Fibroblast of gingiva (primary cell): ENCODE measurements at regions not wholly inside any gene's neighbourhood (a gene's known extent, or its start where the extent isn't known, plus 50 kb on each side); places are given as distances from the start of the nearest gene placed in this dataset.

Experiments
- DNase-seq: peaks from one replicate; pipeline ENCODE4 v3.0.0-alpha.2; 2011; ENCODE audit warnings: low read depth

- no peak for DNase-seq
These were observed 464.7 kb downstream of the TXNL1 start for GRCh38 chr18:56173542-56174220.

DNA sequence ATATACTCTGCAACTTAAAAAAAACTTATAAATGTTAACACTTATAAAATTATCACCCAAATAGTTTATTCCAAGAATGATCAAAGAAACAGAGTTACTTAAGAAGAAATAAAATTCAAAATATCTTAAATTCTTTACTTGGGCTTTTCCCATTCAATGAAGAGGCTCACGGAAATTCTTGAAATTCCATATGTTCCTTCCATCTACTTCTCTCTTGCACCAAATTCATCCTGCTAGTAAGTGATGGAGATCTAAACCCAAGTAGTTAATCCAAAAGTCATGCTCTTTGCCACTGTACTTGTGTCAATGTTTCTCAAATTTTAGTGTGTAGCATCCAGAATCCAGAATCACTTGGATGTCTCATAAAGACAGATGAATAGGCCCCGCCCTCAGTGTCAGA lies 465.9 kb downstream of the TXNL1 start:
- DNase-seq: no peak

DNA sequence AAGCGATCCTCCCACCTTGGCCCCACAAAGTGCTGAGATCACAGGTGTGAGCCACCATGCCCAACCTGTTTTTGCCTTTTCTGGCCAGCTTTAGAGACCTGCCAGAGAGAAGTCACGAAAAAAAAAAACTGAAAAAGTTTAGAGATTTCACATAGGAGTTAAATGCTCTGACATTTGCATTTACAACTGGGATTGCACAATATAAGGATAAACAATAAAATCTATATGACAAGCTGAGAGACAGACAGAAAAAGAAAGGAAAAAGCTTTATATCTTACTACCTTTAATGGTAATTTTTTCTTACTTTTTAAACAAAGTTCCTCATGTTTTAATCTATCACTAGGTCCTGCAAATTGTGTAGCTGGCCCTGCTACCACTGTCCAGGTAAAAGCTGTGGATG lies 466.5 kb downstream of the TXNL1 start:
- DNase-seq: no peak

DNA sequence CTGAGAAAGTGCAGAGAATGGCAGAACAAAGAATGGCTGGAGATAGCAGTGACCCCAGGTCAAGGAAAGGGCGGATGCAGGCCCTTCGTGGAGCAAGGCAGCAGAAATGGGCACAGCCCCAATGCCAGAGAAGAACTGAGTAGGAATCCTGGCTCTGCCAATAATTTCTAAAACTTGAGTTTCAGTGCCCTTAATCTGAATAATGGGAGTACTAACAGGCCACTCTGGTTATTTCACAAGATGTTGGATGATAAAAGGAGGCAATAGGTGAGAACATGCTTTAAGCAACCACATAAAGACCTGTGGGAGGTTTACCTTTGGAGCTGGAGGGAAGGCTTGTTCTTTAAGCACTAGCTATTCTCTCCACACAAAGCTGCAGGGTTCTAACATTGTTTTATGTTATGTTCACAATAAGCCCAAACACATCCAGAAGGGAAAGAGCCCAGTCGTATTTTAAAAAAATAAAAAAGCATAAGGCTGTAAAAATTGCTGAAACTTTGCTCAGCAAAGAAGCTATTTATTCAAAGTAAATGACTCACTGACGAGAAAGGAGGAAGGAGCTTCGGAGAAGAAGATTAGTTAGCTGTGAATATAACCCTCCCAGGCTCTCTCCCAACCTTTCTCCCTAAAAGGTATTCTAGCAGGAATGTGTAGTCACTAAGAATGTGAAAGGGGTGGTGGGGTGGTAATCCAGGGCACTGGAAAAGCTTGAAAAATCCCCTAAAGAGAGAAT lies 470.2 kb downstream of the TXNL1 start:
- peak; percentile 11 for DNase-seq

GRCh38 chr18:56167366-56167765 lies 471.0 kb downstream of the TXNL1 start:
- DNase-seq: no peak

DNA sequence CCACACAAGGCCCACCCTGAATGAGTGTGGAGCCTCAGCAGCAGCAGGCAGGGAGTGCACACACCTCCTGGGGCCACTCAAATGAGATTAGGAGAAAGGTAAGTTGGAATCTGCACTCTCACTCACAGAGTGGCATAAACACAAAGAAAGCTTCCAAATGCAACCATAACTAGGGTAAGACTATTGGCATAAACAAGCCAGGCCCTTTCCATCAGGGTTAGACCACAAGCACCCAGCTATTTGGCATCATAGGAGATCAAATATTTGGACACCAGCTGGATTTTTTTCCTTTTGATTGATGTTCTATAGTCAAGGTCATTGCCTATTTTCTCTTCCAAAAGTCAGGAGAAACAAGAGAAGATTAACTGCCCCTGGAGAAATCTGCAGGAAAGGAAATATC lies 471.5 kb downstream of the TXNL1 start:
- DNase-seq: no peak

- DNase-seq: no peak
These were observed 472.6 kb downstream of the TXNL1 start for GRCh38 chr18:56165601-56166355.

- DNase-seq: no peak
These were observed 475.8 kb downstream of the TXNL1 start for GRCh38 chr18:56162311-56163265.

- DNase-seq: no peak
These were observed 476.7 kb downstream of the TXNL1 start for GRCh38 chr18:56161566-56162260.

DNA sequence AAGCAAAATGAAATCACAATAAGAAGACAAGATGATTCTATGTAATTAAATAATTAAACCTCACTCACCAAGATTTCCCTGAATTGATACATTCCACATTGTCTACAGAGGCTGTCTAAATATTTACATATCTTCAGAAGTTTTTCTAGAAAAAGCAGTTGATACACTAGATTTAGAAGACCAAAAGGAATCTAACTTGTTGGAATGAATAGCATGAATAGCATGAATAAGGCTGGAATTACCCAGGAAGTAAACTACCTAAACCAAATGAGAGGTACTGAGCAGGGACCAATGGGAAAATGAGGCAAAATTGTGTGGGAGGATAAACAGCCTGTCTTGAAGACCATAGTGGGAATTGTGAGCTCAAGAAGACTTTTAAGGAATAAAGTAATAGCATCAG lies 479.7 kb downstream of the TXNL1 start:
- DNase-seq: no peak

DNA sequence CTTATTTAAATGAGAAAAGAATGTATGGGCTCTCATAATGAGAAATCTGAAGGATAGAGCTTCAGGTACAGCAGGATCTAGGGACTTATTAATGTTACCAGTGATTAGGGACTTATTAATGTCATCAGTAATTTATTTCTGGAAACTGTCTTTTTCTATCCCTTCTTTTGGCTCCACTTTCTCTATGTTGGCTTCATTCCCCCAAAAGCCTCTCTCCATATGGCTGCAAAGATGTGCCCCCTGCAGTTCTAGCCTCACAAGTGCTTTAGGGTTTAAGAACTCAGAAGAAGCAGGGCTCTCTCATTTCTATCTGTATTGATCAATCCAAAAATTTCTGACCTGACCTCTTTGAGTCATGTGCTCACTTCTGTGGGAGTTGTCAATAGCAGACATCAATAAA lies 480.9 kb downstream of the TXNL1 start:
- DNase-seq: no peak

DNA sequence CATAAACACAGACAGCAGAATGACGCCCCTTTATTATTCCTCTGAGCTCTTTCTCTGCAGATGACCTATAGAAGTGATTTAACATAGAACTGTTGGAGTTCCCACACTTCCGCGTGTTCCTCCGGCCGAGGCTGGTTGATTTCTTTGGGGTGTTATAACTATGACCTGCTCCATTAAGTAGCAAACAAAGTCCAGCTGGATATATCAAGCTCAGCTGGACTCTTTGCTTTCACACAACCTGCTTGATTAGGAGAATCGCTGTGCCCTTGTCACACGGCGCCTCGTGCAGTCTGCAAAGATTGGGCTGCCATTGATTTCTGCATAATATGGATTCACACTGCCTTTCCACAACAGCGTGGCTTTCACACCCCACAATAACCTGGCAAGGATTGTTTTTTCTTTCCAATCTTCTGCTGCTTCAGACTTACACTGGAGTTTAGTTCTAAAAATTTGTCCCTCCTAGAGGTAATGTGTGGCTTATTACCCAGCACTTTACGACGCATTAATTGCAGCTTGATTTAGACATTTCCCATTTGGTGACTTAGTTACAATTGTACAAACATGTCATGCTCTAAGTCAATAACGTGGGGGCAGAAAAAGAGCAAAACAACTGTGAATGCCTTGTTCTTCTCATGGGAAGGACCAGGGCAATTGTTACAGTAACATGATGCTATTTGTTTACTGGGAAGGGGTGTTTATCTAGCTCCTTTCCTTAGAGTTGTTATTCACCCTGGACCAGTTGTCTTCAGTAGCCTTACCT lies 485.7 kb downstream of the TXNL1 start:
- no peak for DNase-seq

- DNase-seq: peak; percentile 37
These were observed 490.0 kb downstream of the TXNL1 start for GRCh38 chr18:56148373-56148772.

- no peak for DNase-seq
These were observed 491.8 kb downstream of the TXNL1 start for GRCh38 chr18:56146565-56146964.

DNA sequence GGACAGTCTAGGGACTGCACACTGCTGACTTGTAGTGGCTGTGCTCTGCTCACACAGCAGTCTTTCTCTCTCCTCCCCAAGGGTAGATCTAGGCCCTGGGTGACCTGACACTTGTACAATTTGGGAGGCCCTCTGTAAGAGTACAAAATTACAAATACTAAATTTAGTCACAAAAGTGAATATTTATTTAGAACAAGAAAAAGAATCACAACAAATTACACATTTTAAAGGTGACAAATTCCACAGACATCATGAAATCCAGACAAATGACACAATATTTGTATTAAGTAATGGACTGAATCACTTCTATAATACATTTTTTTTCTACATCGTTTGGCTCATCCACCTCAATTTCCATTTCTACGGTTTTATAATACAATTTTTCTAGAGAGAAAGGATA lies 496.4 kb downstream of the TXNL1 start:
- DNase-seq: no peak

DNA sequence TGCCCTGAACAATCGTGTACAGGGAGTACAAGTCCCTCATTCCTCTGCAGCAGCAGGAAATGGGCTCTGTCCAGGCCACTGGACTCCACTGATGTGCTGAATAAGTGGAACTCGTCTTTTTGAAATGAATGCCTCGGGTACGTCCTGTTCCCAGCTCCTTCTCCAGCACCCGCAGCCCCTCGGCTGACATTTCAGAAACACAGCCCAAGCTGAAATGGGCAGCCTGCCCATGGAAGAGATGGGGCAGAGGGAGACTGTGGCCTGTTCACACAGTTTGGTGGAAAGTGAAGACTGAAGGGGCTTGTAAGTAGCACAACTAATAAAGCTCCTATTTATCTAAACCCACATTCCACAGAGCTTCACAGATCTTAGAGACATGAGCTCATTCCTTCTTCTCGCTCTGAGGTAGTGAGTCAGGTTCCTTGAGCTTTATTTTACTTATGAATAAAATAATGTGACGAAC lies 498.6 kb downstream of the TXNL1 start:
- DNase-seq: peak; percentile 15

DNA sequence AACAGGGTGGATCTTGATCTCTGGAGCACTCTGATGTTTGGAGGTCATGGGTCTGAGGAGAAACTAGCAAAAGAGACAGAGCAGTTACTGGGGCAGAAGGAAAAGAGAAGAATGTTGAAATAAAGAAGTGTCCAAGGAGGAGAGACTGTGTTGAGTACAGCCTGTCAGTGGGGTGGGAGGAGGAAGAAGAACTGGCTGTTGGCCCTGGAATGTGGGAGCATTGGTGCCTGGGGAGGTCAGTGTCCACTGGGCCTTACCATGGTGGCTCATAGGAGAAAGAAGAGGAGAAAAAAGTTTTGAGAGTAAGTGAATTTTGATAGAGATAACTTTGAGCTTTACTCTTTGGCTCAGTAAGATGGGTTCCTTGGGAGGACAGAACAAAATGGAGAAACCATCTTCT lies 499.0 kb downstream of the TXNL1 start:
- no peak for DNase-seq

GRCh38 chr18:56136105-56136504 lies 502.3 kb downstream of the TXNL1 start:
- no peak for DNase-seq

DNA sequence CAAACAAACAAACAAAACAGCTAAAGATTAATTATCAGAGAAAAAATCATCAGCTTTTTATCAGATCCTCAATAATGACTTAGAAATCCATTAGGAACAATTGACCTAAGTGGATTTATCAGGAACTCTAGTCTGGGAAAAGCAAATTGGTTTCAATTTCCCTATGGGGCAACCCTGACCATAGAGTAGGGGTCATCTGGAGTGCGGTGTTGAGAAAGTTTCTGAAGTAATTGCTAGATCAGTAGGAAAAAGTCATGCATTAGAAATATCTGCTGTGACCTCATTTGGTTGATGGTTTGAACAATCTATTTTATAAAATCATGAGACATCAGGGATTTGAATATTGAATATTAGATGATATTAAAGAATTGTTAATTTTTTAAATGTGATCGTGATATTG lies 507.9 kb downstream of the TXNL1 start:
- no peak for DNase-seq

DNA sequence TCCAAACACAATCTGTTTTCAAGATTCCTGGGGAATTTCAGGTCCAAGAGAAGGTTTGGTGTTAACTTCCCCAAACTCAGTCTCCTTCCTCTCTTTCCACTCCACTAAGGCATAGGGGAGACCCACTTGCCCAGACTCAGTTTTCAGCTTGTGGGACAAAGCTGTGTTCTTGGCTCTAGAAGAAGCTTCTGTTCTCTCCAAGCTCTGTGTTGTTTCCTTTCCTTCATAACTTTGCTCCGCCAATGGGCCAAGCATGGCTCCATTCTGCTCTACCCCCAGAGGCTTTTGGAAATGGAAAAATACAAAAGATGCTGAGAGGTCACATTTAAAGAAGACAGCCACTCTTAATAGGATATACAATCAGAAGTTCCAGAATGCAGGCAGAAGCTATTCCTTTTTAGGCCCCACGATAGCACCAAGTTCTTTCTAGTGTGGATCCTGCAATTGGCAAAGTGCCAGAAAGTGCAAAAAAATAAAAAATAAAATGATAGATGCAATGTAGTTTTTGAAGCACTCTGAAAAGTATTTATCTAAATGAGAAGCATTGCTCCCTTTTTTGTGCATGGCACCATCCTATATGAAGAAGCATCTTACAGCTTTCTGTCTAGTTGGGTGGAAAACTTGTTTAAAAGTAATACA lies 510.1 kb downstream of the TXNL1 start:
- no peak for DNase-seq
